Stimulated activated CD4-positive, alpha-beta T cell treated with anti-CD3 and anti-CD28 coated beads, Interleukin-15, amount 100 ng/mL, for 24 hours (primary cell): ENCODE measurements at regions not wholly inside any gene's neighbourhood (a gene's known extent, or its start where the extent isn't known, plus 50 kb on each side); places are given as distances from the start of the nearest gene placed in this dataset.

ENCODE experiments used
- DNase-seq: peaks from one replicate; pipeline ENCODE4 v3.0.0-alpha.2; 2020

- DNase-seq: no peak
Observed at GRCh38 chr21:24856326-24856725, 751.0 kb downstream of the MRPL39 start.

- no peak for DNase-seq
Observed at GRCh38 chr21:24852610-24853195, 754.6 kb downstream of the MRPL39 start.

GRCh38 chr21:24850121-24850520 is 757.2 kb downstream of the MRPL39 start:
- no peak for DNase-seq

GRCh38 chr21:24844671-24845070 is 762.6 kb downstream of the MRPL39 start:
- DNase-seq: no peak

GRCh38 chr21:24840287-24840686 is 767.0 kb downstream of the MRPL39 start:
- DNase-seq: no peak

- no peak for DNase-seq
Observed at GRCh38 chr21:24832961-24833360, 774.3 kb downstream of the MRPL39 start.

GRCh38 chr21:24829397-24829796 is 777.9 kb downstream of the MRPL39 start:
- no peak for DNase-seq

GRCh38 chr21:24826822-24827221 is 780.5 kb downstream of the MRPL39 start:
- DNase-seq: no peak

- DNase-seq: no peak
Observed at GRCh38 chr21:24825348-24825747, 781.9 kb downstream of the MRPL39 start.

GRCh38 chr21:24824209-24824608 is 783.1 kb downstream of the MRPL39 start:
- DNase-seq: no peak

GRCh38 chr21:24823247-24823646 is 784.0 kb downstream of the MRPL39 start:
- DNase-seq: no peak

GRCh38 chr21:24785033-24785432 is 822.2 kb downstream of the MRPL39 start:
- no peak for DNase-seq

- DNase-seq: no peak
Observed at GRCh38 chr21:24781146-24781545, 826.1 kb downstream of the MRPL39 start.

- DNase-seq: no peak
Observed at GRCh38 chr21:24759348-24760075, 847.8 kb downstream of the MRPL39 start.

GRCh38 chr21:24738063-24738462 is 869.2 kb downstream of the MRPL39 start:
- DNase-seq: no peak

- DNase-seq: no peak
Observed at GRCh38 chr21:24737296-24737850, 869.9 kb downstream of the MRPL39 start.

GRCh38 chr21:24730661-24731060 is 876.6 kb downstream of the MRPL39 start:
- no peak for DNase-seq

GRCh38 chr21:24729568-24729967 is 877.7 kb downstream of the MRPL39 start:
- no peak for DNase-seq

- DNase-seq: no peak
Observed at GRCh38 chr21:24727803-24728440, 879.4 kb downstream of the MRPL39 start.

- DNase-seq: no peak
Observed at GRCh38 chr21:24716281-24716918, 890.9 kb downstream of the MRPL39 start.

- no peak for DNase-seq
Observed at GRCh38 chr21:24714646-24715200, 892.6 kb downstream of the MRPL39 start.

- DNase-seq: no peak
Observed at GRCh38 chr21:24705201-24705600, 902.1 kb downstream of the MRPL39 start.

- no peak for DNase-seq
Observed at GRCh38 chr21:24693779-24694178, 913.5 kb downstream of the MRPL39 start.
